ENCODE measurements at regions not wholly inside any gene's neighbourhood (a gene's known extent, or its start where the extent isn't known, plus 50 kb on each side); places are given as distances from the start of the nearest gene placed in this dataset.

DNA sequence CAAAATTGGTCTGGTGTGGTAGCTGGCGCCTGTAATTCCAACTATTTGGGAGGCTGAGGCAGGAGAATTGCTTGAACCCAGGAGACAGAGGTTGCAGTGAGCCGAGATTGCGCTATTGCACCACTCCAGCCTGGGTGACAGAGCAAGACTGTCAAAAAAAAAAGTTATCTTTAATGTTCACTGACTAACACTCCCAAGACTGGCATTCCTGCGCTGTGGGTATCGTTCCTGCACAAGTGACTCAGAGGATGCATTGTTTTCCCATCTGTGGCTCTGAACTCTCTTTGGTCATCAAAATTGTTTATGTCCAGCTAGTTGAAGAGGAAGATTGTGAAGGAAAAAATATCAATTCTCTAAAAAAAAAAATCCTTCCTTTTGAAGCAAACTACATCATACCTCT lies 539.0 kb downstream of the SOX11 start:
- Histone ChIP-seq H3K27me3 (ENCODE audit: insufficient read depth) (no peaks in the 10 kb centered on the region), H3K4me1 (ENCODE audit: control insufficient read depth in 1 of 2, insufficient read depth in 2 of 2, low read depth in 1 of 2, low read length in 1 of 2) (no peaks in the 10 kb centered on the region; a peak in 1 of 4 replicates), H3K36me3 (replicated peaks in 1 of 2; ENCODE audit: control insufficient read depth in 1 of 2, insufficient read depth in 2 of 2, low read length in 1 of 2) (no peaks in the 10 kb centered on the region), H3K4me2 (no peak overlapping the region), H3K4me3 (ENCODE audit: low read depth in 2 of 2, low read length in 1 of 2) (no peak overlapping the region), H3K9me3 (no peaks in the 10 kb centered on the region), H2AFZ (ENCODE audit: low read depth) (no peak overlapping the region), H3K9me2 (no peaks in the 10 kb centered on the region), H3K79me2 (ENCODE audit: insufficient read depth) (no peaks in the 10 kb centered on the region), H3K9ac (no peak overlapping the region), H3K27ac (ENCODE audit: low read depth in 2 of 2, low read length in 1 of 2) (no peak overlapping the region), H3F3A (replicated peaks; ENCODE audit: insufficient read depth) (no peaks in the 10 kb centered on the region), H4K20me1 (ENCODE audit: insufficient read depth) (no peaks in the 10 kb centered on the region)
- CTCF ChIA-PET = interaction anchor here (0.6 to 1.2 kb wide), 2 partner anchors 294 to 1070 kb away, joined by 3 to 4 read pairs; no protein-coding TSS in a partner anchor
- POLR2A ChIA-PET = no interaction called here
- TF ChIP-seq TAF1 (IDR thresholded peaks at IDR 0.05; ENCODE audit: borderline replicate concordance, low read depth, low read length) (no peak), NRF1 (IDR thresholded peaks at IDR 0.05; ENCODE audit: low read depth, low read length) (no peak), RXRA (IDR thresholded peaks at IDR 0.05; ENCODE audit: borderline replicate concordance, low read depth) (no peak), SMC3 (IDR thresholded peaks at IDR 0.05; ENCODE audit: low read depth, low read length) (no peak)
- TF ChIP-seq, protein P1, sequence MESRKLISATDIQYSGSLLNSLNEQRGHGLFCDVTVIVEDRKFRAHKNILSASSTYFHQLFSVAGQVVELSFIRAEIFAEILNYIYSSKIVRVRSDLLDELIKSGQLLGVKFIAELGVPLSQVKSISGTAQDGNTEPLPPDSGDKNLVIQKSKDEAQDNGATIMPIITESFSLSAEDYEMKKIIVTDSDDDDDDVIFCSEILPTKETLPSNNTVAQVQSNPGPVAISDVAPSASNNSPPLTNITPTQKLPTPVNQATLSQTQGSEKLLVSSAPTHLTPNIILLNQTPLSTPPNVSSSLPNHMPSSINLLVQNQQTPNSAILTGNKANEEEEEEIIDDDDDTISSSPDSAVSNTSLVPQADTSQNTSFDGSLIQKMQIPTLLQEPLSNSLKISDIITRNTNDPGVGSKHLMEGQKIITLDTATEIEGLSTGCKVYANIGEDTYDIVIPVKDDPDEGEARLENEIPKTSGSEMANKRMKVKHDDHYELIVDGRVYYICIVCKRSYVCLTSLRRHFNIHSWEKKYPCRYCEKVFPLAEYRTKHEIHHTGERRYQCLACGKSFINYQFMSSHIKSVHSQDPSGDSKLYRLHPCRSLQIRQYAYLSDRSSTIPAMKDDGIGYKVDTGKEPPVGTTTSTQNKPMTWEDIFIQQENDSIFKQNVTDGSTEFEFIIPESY (IDR thresholded peaks at IDR 0.05; ENCODE audit: borderline replicate concordance, low read depth) = no peak
- no peak for DNase-seq
- 64% methylated on average over 5 of the region's 5 CpGs for WGBS (ENCODE audit: low lambda C conversion rate)

DNA sequence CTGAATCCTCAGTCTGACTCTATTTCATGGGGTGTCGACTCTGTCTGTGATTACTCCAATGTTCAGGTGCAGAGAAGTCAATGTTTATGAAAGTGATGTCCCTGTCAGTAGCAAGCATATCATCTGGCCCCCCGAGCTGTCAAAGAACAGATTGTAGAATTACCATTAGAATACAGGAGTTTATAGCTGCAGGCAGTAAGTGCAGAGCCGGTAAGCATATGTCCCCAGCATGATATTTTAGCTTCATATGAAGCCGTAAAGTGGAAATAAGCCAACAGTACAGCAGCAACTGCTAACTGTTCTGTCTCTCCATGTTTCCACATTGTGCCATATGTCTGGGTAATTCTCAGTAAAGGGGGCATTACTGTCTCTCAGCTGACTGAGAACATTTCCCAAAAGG lies 541.8 kb downstream of the SOX11 start:
- Histone ChIP-seq H3K27ac (ENCODE audit: low read depth in 2 of 2, low read length in 1 of 2) (no peak overlapping the region), H3K9me2 (no peaks in the 10 kb centered on the region), H3K4me2 (no peak overlapping the region), H3K4me1 (ENCODE audit: control insufficient read depth in 1 of 2, insufficient read depth in 2 of 2, low read depth in 1 of 2, low read length in 1 of 2) (no peaks in the 10 kb centered on the region; a peak in 1 of 4 replicates), H4K20me1 (ENCODE audit: insufficient read depth) (no peaks in the 10 kb centered on the region), H3F3A (replicated peaks; ENCODE audit: insufficient read depth) (no peaks in the 10 kb centered on the region), H3K79me2 (ENCODE audit: insufficient read depth) (no peaks in the 10 kb centered on the region), H3K9ac (no peak overlapping the region), H3K27me3 (ENCODE audit: insufficient read depth) (no peaks in the 10 kb centered on the region), H3K4me3 (ENCODE audit: low read depth in 2 of 2, low read length in 1 of 2) (no peak overlapping the region), H3K9me3 (no peaks in the 10 kb centered on the region), H3K36me3 (replicated peaks in 1 of 2; ENCODE audit: control insufficient read depth in 1 of 2, insufficient read depth in 2 of 2, low read length in 1 of 2) (no peaks in the 10 kb centered on the region), H2AFZ (ENCODE audit: low read depth) (no peak overlapping the region)
- 36% methylated on average over 4 of the region's 4 CpGs for WGBS (ENCODE audit: low lambda C conversion rate)
- DNase-seq = no peak
- POLR2A ChIA-PET = no interaction called here
- CTCF ChIA-PET = no interaction called here
- TF ChIP-seq, protein P2, sequence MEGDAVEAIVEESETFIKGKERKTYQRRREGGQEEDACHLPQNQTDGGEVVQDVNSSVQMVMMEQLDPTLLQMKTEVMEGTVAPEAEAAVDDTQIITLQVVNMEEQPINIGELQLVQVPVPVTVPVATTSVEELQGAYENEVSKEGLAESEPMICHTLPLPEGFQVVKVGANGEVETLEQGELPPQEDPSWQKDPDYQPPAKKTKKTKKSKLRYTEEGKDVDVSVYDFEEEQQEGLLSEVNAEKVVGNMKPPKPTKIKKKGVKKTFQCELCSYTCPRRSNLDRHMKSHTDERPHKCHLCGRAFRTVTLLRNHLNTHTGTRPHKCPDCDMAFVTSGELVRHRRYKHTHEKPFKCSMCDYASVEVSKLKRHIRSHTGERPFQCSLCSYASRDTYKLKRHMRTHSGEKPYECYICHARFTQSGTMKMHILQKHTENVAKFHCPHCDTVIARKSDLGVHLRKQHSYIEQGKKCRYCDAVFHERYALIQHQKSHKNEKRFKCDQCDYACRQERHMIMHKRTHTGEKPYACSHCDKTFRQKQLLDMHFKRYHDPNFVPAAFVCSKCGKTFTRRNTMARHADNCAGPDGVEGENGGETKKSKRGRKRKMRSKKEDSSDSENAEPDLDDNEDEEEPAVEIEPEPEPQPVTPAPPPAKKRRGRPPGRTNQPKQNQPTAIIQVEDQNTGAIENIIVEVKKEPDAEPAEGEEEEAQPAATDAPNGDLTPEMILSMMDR (IDR thresholded peaks at IDR 0.05) = no peak
- TF ChIP-seq RFX5 (IDR thresholded peaks at IDR 0.05; ENCODE audit: low read length) (no peak), RAD21 (IDR thresholded peaks at IDR 0.05; ENCODE audit: low read length) (no peak), YY1 (IDR thresholded peaks at IDR 0.05; ENCODE audit: low read depth) (no peak), TCF12 (IDR thresholded peaks at IDR 0.05) (no peak), NFIC (IDR thresholded peaks at IDR 0.05; ENCODE audit: borderline replicate concordance) (no peak), RXRA (IDR thresholded peaks at IDR 0.05; ENCODE audit: borderline replicate concordance, low read depth) (no peak), TAF1 (IDR thresholded peaks at IDR 0.05; ENCODE audit: borderline replicate concordance, low read depth, low read length) (no peak), GABPA (IDR thresholded peaks at IDR 0.05; ENCODE audit: low read depth) (no peak), MEF2A (IDR thresholded peaks at IDR 0.05; ENCODE audit: borderline replicate concordance, low read depth) (no peak), GATA2 (CRISPR knock-in tag; IDR thresholded peaks at IDR 0.05) (no peak), RCOR1 (IDR thresholded peaks at IDR 0.05; ENCODE audit: low read length) (no peak), CHD2 (IDR thresholded peaks at IDR 0.05; ENCODE audit: low read length, partially characterized antibody) (no peak), ELF1 (IDR thresholded peaks at IDR 0.05) (no peak)
- TF ChIP-seq, protein P3, sequence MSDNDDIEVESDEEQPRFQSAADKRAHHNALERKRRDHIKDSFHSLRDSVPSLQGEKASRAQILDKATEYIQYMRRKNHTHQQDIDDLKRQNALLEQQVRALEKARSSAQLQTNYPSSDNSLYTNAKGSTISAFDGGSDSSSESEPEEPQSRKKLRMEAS (IDR thresholded peaks at IDR 0.05; ENCODE audit: low read depth) = no peak
- TF ChIP-seq, protein P4, sequence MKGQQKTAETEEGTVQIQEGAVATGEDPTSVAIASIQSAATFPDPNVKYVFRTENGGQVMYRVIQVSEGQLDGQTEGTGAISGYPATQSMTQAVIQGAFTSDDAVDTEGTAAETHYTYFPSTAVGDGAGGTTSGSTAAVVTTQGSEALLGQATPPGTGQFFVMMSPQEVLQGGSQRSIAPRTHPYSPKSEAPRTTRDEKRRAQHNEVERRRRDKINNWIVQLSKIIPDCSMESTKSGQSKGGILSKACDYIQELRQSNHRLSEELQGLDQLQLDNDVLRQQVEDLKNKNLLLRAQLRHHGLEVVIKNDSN (IDR thresholded peaks at IDR 0.05; ENCODE audit: borderline replicate concordance, low read depth) = no peak
- TF ChIP-seq, protein P5, sequence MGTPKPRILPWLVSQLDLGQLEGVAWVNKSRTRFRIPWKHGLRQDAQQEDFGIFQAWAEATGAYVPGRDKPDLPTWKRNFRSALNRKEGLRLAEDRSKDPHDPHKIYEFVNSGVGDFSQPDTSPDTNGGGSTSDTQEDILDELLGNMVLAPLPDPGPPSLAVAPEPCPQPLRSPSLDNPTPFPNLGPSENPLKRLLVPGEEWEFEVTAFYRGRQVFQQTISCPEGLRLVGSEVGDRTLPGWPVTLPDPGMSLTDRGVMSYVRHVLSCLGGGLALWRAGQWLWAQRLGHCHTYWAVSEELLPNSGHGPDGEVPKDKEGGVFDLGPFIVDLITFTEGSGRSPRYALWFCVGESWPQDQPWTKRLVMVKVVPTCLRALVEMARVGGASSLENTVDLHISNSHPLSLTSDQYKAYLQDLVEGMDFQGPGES (IDR thresholded peaks at IDR 0.05; ENCODE audit: low read depth, low read length) = no peak

Measured in SK-N-SH (cell line).